ENCODE measurements at regions not wholly inside any gene's neighbourhood (a gene's known extent, or its start where the extent isn't known, plus 50 kb on each side); places are given as distances from the start of the nearest gene placed in this dataset.

DNA sequence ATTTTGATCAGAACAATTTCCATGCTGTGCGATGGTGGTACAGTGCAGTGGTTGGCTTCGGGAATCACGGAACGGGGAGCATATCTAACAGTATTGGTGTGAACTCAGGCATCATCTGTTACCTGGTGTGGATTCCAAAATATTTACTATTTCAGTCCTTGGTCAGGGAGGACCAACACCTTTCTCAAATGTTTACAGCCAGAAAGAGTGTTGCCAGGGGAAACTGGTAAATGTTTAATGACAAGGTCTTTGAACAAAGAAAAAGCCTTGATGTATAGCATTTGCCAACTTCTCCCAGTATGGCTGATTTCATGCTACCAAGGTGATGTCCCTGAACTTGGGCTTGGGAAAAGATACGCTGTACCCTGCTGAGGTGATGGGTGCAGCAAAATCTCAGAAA, 145.6 kb upstream of the POC5 start:
- TF ChIP-seq POLR2A (IDR thresholded peaks at IDR 0.05) = no peak
- TF ChIP-seq, protein P1, sequence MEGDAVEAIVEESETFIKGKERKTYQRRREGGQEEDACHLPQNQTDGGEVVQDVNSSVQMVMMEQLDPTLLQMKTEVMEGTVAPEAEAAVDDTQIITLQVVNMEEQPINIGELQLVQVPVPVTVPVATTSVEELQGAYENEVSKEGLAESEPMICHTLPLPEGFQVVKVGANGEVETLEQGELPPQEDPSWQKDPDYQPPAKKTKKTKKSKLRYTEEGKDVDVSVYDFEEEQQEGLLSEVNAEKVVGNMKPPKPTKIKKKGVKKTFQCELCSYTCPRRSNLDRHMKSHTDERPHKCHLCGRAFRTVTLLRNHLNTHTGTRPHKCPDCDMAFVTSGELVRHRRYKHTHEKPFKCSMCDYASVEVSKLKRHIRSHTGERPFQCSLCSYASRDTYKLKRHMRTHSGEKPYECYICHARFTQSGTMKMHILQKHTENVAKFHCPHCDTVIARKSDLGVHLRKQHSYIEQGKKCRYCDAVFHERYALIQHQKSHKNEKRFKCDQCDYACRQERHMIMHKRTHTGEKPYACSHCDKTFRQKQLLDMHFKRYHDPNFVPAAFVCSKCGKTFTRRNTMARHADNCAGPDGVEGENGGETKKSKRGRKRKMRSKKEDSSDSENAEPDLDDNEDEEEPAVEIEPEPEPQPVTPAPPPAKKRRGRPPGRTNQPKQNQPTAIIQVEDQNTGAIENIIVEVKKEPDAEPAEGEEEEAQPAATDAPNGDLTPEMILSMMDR (IDR thresholded peaks at IDR 0.05) = no peak
